CD4-positive, CD25-positive, alpha-beta regulatory T cell (primary cell): ENCODE measurements at regions not wholly inside any gene's neighbourhood (a gene's known extent, or its start where the extent isn't known, plus 50 kb on each side); places are given as distances from the start of the nearest gene placed in this dataset.

Source experiments
- ATAC-seq, 2 donors: fragments of 150-1000 bp; cut with Tn5 transposase; one replicate each; pipeline ENCODE4 v1.10.0; 2021; ENCODE audit warnings: low read depth in 2 of 2, moderate number of reproducible peaks in 2 of 2, moderate library complexity in 1 of 2
- DNase-seq, 3 donors: peaks; one replicate each; pipeline versions ENCODE4 v3.0.0 to v3.0.0-alpha.2; 2012 to 2022; ENCODE audit warnings: mixed read lengths in 1 of 3
- H3K27ac ChIP-seq: one replicate; pipeline ENCODE4 v1.7.0; 2013; ENCODE audit warnings: mild to moderate bottlenecking, low read length; ENCODE audit not compliant: insufficient read depth, poor library complexity, severe bottlenecking
- H3K27me3 ChIP-seq: one replicate; pipeline ENCODE4 v1.7.0; 2013; ENCODE audit warnings: low read length; ENCODE audit not compliant: control insufficient read depth, insufficient read depth
- H3K36me3 ChIP-seq: one replicate; pipeline ENCODE4 v1.7.0; 2013; ENCODE audit warnings: mild to moderate bottlenecking, low read length, moderate library complexity; ENCODE audit not compliant: control insufficient read depth, insufficient read depth
- H3K4me1 ChIP-seq: 2 replicates; pipeline ENCODE4 v1.7.0; 2013; ENCODE audit warnings: mild to moderate bottlenecking, low read length; ENCODE audit not compliant: insufficient read depth, control insufficient read depth, poor library complexity, severe bottlenecking
- H3K4me3 ChIP-seq: one replicate; pipeline ENCODE4 v1.7.0; 2013; ENCODE audit warnings: low read depth, mild to moderate bottlenecking, low read length, moderate library complexity
- H3K9me3 ChIP-seq, 2 experiments: 1 replicate in 1 of 2; 2 replicates in 1 of 2; pipeline ENCODE4 v1.7.0; 2013; ENCODE audit warnings: low read length in 2 of 2, mild to moderate bottlenecking in 1 of 2, moderate library complexity in 1 of 2; ENCODE audit not compliant: control insufficient read depth in 2 of 2
- H3K27ac Mint-ChIP-seq, 3 donors: one replicate each; pipeline ENCODE4 v1.8.0; 2020 to 2022; ENCODE audit warnings: mild to moderate bottlenecking in 3 of 3, mixed read lengths in 3 of 3, moderate library complexity in 2 of 3
- H3K27me3 Mint-ChIP-seq: one replicate; pipeline ENCODE4 v1.8.0; 2022; ENCODE audit warnings: mild to moderate bottlenecking, mixed read lengths
- H3K36me3 Mint-ChIP-seq: one replicate; pipeline ENCODE4 v1.8.0; 2020; ENCODE audit warnings: mixed read lengths
- H3K4me1 Mint-ChIP-seq, 4 donors: one replicate each; pipeline ENCODE4 v1.8.0; 2020 to 2022; ENCODE audit warnings: mixed read lengths in 4 of 4, mild to moderate bottlenecking in 1 of 4
- H3K4me3 Mint-ChIP-seq, 4 donors: one replicate each; pipeline ENCODE4 v1.8.0; 2020 to 2022; ENCODE audit warnings: mild to moderate bottlenecking in 4 of 4, mixed read lengths in 4 of 4, moderate library complexity in 3 of 4
- H3K9me3 Mint-ChIP-seq, 7 donors: one replicate each; pipeline ENCODE4 v1.8.0; 2020 to 2022; ENCODE audit warnings: mixed read lengths in 7 of 7, mild to moderate bottlenecking in 3 of 7, moderate library complexity in 2 of 7

DNA sequence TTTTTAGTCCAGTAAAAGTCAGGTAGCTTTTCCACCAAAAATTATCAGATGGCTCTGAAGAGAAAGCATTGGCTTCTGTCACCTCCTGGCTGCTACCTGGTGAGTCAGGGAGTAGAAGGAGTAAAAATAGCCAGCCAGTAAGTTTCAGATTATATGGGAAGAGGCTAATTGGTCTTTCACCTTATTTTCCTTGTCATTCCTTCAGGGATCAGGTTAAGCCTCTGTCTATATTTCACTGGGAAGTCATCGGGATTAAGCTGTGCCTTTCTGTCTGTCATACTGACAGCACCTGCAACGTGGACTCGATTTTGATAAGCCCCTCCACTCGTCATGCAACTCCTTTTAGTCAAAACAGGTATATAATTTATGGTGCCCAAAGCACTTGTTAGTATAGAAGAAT, 380.7 kb upstream of the CELF4 start:
- no peak overlapping the region for H3K4me3 Mint-ChIP-seq
- no peaks in the 10 kb centered on the region for H3K9me3 ChIP-seq
- no peak overlapping the region for H3K27ac Mint-ChIP-seq
- H3K4me1 ChIP-seq, result no peaks in the 10 kb centered on the region
- no peak for DNase-seq
- no peaks in the 10 kb centered on the region for H3K27me3 ChIP-seq
- no peaks in the 10 kb centered on the region for H3K27me3 Mint-ChIP-seq
- no peak overlapping the region for H3K27ac ChIP-seq
- H3K9me3 Mint-ChIP-seq, result peaks cover 0 to 17% (median 8%) of the 10 kb centered on the region in 7 donors
- H3K36me3 ChIP-seq, result no peaks in the 10 kb centered on the region
- no peak overlapping the region for H3K4me3 ChIP-seq
- no peak for ATAC-seq
- no peaks in the 10 kb centered on the region for H3K36me3 Mint-ChIP-seq
- no peaks in the 10 kb centered on the region for H3K4me1 Mint-ChIP-seq

DNA sequence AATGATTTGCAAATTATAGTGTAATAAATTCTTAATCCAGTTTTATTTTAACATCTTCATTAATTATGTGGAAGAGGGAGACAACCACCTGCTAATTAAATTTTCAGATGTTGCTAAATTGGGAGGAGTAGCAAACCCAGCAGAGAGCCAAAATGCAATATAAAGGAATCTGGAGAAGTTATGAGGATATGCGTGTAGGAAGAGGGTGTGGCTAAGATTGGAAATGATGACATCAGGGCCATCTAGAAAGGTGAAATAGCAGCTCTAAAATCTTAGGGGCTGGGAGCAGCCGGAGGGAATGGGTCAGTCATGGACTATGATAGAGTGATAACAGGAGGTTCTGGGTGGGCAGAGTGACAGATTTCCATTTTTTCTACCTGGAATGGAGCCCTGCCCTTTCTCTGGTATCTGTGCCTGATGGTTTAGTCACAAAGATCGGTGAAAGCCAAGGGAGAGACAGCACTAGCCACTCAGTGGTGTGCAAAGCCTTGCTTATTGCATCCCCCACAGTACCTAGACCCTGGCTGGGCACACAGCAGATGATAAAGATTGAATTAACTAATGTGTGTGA, 379.2 kb upstream of the CELF4 start:
- Histone ChIP-seq H3K4me3 (no peak overlapping the region), H3K4me1 (no peaks in the 10 kb centered on the region), H3K27ac (no peak overlapping the region), H3K9me3 (no peaks in the 10 kb centered on the region), H3K27me3 (no peaks in the 10 kb centered on the region), H3K36me3 (no peaks in the 10 kb centered on the region)
- Mint-ChIP-seq H3K9me3 (peaks cover 0 to 12% (median 6%) of the 10 kb centered on the region in 7 donors), H3K27me3 (no peaks in the 10 kb centered on the region), H3K36me3 (no peaks in the 10 kb centered on the region), H3K27ac (no peak overlapping the region), H3K4me3 (no peak overlapping the region), H3K4me1 (no peaks in the 10 kb centered on the region)
- ATAC-seq (no peak), DNase-seq (no peak)

DNA sequence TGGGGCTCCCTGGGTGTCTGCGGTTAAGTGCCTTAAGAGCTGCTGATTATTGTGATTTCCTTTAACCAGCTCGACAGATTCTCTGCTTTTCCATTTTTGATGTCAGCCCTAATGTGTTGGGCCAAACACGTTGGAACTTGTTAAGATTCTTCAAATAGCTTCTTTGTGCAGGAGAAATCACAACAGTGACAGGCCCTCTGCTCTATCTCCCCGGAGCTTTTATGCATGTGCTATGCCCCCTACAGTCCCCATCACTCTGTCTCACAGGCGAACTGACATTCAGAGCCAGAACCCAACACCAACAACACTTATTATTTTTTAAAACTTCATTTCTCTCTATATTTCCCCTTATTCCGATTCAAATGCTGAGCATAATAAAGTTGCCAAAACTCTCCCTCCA, 371.7 kb upstream of the CELF4 start:
- Mint-ChIP-seq H3K9me3 (peaks cover 0 to 26% (median 5%) of the 10 kb centered on the region in 7 donors), H3K4me3 (no peak overlapping the region), H3K4me1 (no peaks in the 10 kb centered on the region), H3K36me3 (no peaks in the 10 kb centered on the region), H3K27ac (no peak overlapping the region), H3K27me3 (no peaks in the 10 kb centered on the region)
- H3K27me3 ChIP-seq, result no peaks in the 10 kb centered on the region
- H3K27ac ChIP-seq, result no peak overlapping the region
- no peaks in the 10 kb centered on the region for H3K36me3 ChIP-seq
- ATAC-seq (no peak), DNase-seq (no peak)
- no peak overlapping the region for H3K4me3 ChIP-seq
- H3K4me1 ChIP-seq, result no peaks in the 10 kb centered on the region
- no peaks in the 10 kb centered on the region for H3K9me3 ChIP-seq

DNA sequence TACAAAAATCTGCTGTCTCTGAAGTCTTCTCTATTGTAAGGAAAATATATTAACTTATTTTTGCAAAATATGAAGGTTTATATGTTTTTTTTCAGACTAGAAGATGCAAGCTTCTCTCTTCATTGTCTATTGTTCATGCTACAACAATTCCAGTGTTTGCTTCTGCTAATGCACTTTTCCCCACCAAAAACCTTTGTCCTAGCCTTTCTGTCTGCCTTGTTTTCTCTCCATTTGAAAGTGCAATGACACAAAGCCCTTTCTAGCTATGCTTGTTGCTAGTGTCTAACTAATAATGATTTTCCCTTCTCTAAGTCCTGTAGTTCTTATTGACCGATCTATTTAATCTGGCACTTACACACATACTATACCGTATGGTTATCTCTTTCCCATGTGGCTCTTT, 369.5 kb upstream of the CELF4 start:
- peaks cover 0 to 23% (median 5%) of the 10 kb centered on the region in 7 donors for H3K9me3 Mint-ChIP-seq
- H3K4me1 Mint-ChIP-seq, result no peaks in the 10 kb centered on the region
- H3K4me1 ChIP-seq, result no peaks in the 10 kb centered on the region
- no peak overlapping the region for H3K27ac Mint-ChIP-seq
- no peak for ATAC-seq
- no peak overlapping the region for H3K27ac ChIP-seq
- no peak for DNase-seq
- H3K36me3 Mint-ChIP-seq, result no peaks in the 10 kb centered on the region
- H3K27me3 Mint-ChIP-seq, result no peaks in the 10 kb centered on the region
- no peak overlapping the region for H3K4me3 Mint-ChIP-seq
- no peaks in the 10 kb centered on the region for H3K9me3 ChIP-seq
- no peaks in the 10 kb centered on the region for H3K27me3 ChIP-seq
- no peak overlapping the region for H3K4me3 ChIP-seq
- no peaks in the 10 kb centered on the region for H3K36me3 ChIP-seq

DNA sequence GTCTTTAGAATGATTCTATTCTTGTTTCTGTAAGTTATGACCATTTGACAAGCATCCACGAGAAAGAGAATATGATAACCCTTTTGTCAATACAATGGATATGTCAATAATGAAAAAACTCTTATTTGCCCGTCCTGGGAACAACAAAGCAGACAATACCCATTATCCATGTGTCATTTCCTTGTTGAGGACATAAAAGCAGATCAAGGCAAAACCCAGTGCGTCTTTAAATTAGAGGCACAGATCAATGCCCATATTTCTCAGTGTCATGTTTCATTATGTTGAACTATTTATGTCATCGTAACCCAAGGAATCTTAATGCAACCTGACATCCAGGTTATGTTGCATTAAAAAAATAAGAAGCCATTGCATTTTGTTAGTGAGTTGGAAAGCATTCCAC, 365.0 kb upstream of the CELF4 start:
- Histone ChIP-seq H3K27ac (no peak overlapping the region), H3K36me3 (no peaks in the 10 kb centered on the region), H3K4me3 (no peak overlapping the region), H3K9me3 (no peaks in the 10 kb centered on the region), H3K27me3 (no peaks in the 10 kb centered on the region), H3K4me1 (no peaks in the 10 kb centered on the region)
- no peaks in the 10 kb centered on the region for H3K27me3 Mint-ChIP-seq
- H3K36me3 Mint-ChIP-seq, result no peaks in the 10 kb centered on the region
- H3K27ac Mint-ChIP-seq, result no peak overlapping the region
- no peak overlapping the region for H3K4me3 Mint-ChIP-seq
- no peak for ATAC-seq
- no peaks in the 10 kb centered on the region for H3K4me1 Mint-ChIP-seq
- peaks cover 0 to 8% (median 3%) of the 10 kb centered on the region in 7 donors for H3K9me3 Mint-ChIP-seq
- no peak for DNase-seq

DNA sequence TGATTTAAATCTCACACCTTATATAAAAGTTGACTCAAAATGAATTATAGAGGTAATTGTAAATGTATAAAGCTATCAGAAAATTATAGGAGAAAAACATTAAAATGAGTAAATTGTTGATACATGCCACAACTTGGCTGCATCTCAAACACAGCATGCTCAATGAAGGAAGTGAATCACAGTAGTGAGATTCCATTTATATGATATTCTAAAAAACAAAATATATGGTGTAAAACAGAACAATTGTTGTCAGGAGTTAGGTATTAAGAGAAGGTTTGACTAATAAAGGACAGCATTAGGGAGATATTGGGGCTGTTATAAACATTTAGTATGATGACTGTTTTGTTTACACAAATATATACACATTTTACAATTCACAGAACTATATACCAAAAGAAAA, 356.6 kb upstream of the CELF4 start:
- Mint-ChIP-seq H3K4me1 (no peaks in the 10 kb centered on the region), H3K36me3 (no peaks in the 10 kb centered on the region), H3K4me3 (no peak overlapping the region), H3K9me3 (peaks cover 0 to 13% (median 2%) of the 10 kb centered on the region in 7 donors), H3K27me3 (no peaks in the 10 kb centered on the region), H3K27ac (no peak overlapping the region)
- Histone ChIP-seq H3K4me1 (no peaks in the 10 kb centered on the region), H3K36me3 (no peaks in the 10 kb centered on the region), H3K27me3 (no peaks in the 10 kb centered on the region), H3K27ac (no peak overlapping the region), H3K9me3 (no peaks in the 10 kb centered on the region), H3K4me3 (no peak overlapping the region)
- ATAC-seq (no peak), DNase-seq (no peak)

DNA sequence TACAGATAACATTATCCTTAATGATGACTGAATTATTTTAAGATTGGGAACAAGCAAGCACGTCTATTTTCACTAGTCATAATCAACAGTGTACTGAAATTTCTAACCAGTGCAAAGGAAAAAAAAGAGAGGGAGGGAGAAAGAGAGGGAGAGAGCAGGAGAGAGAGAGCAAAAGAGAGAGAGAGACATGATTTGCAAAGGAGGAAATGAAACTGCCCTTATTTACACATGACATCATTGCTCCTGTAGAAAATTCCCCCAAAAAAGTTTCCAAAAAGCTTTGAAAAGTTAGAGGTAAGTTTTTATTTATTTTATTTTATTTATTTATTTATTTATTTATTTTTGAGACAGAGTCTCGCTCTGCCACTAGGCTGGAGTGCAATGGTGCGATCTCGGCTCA, 355.3 kb upstream of the CELF4 start:
- Mint-ChIP-seq H3K9me3 (peaks cover 0 to 14% (median 2%) of the 10 kb centered on the region in 7 donors), H3K27me3 (no peaks in the 10 kb centered on the region), H3K4me3 (no peak overlapping the region), H3K4me1 (no peaks in the 10 kb centered on the region), H3K36me3 (no peaks in the 10 kb centered on the region), H3K27ac (no peak overlapping the region)
- Histone ChIP-seq H3K9me3 (no peaks in the 10 kb centered on the region), H3K4me1 (no peaks in the 10 kb centered on the region), H3K27ac (no peak overlapping the region), H3K27me3 (no peaks in the 10 kb centered on the region), H3K4me3 (no peak overlapping the region), H3K36me3 (no peaks in the 10 kb centered on the region)
- ATAC-seq, result no peak
- DNase-seq, result no peak

DNA sequence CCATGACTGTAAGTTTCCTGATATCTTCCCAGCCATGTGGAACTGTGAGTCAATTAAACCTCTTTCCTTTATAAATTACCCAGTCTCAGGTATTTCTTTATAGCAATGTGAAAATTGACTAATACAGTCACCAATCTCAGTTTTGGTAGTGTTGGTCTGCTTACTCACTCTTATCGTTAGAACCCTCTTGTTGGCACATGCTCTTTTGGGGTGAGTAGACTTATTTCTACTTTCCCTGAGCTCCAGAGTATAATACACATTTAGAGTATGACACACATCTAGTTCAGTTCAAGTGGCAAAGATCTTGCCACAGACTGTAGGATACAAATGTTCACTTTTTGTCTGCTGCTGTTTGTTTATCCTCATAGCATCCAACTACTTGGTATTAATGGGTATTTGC, 347.5 kb upstream of the CELF4 start:
- Mint-ChIP-seq H3K36me3 (no peaks in the 10 kb centered on the region), H3K9me3 (peaks cover 0 to 16% (median 5%) of the 10 kb centered on the region in 7 donors)

More for the DNA sequence above, 347.5 kb upstream of the CELF4 start:
- Histone ChIP-seq H3K27me3 (no peaks in the 10 kb centered on the region), H3K36me3 (no peaks in the 10 kb centered on the region), H3K4me1 (no peaks in the 10 kb centered on the region), H3K27ac (no peak overlapping the region), H3K4me3 (no peak overlapping the region), H3K9me3 (no peaks in the 10 kb centered on the region)
- DNase-seq (no peak), ATAC-seq (no peak)
- no peaks in the 10 kb centered on the region for H3K4me1 Mint-ChIP-seq
- H3K27me3 Mint-ChIP-seq, result no peaks in the 10 kb centered on the region
- no peak overlapping the region for H3K27ac Mint-ChIP-seq
- no peak overlapping the region for H3K4me3 Mint-ChIP-seq
